NOMO-1 treated with dmso at 0.1 percent for 144 hours (cell line): ENCODE measurements at regions not wholly inside any gene's neighbourhood (a gene's known extent, or its start where the extent isn't known, plus 50 kb on each side); places are given as distances from the start of the nearest gene placed in this dataset.

ENCODE experiments used
- DNase-seq: peaks from one replicate; lab custom pipeline; 2025; ENCODE audit not compliant: unreplicated experiment; lab: John Stamatoyannopoulos, UW

GRCh38 chr16:85549766-85550421 lies 63.2 kb upstream of the GSE1 start:
- DNase-seq, result no peak

- no peak for DNase-seq
Observed at GRCh38 chr16:85550422-85550864, 62.7 kb upstream of the GSE1 start.

GRCh38 chr16:85550953-85551924 lies 61.9 kb upstream of the GSE1 start:
- DNase-seq, result no peak

- DNase-seq, result no peak
Observed at GRCh38 chr16:85552980-85553435, 60.1 kb upstream of the GSE1 start.

GRCh38 chr16:85553436-85554113 lies 59.5 kb upstream of the GSE1 start:
- peak; percentile 81 for DNase-seq

GRCh38 chr16:85554114-85554888 lies 58.8 kb upstream of the GSE1 start:
- DNase-seq, result peak; percentile 90

GRCh38 chr16:85554889-85555718 lies 58.0 kb upstream of the GSE1 start:
- DNase-seq, result peak; percentile 42

- no peak for DNase-seq
Observed at GRCh38 chr16:85555719-85556455, 57.2 kb upstream of the GSE1 start.

- DNase-seq, result peak; percentile 58
Observed at GRCh38 chr16:85556456-85557082, 56.6 kb upstream of the GSE1 start.

- no peak for DNase-seq
Observed at GRCh38 chr16:85557083-85557970, 55.8 kb upstream of the GSE1 start.

GRCh38 chr16:85557971-85558657 lies 55.0 kb upstream of the GSE1 start:
- DNase-seq, result no peak

- DNase-seq, result no peak
Observed at GRCh38 chr16:85560932-85561247, 52.2 kb upstream of the GSE1 start.

- no peak for DNase-seq
Observed at GRCh38 chr16:85561248-85562092, 51.7 kb upstream of the GSE1 start.

GRCh38 chr16:85562093-85562786 lies 50.9 kb upstream of the GSE1 start:
- DNase-seq, result no peak

GRCh38 chr16:85563034-85563433 lies 50.1 kb upstream of the GSE1 start:
- DNase-seq, result no peak
